Progenitor cell of endocrine pancreas (in vitro differentiated cells): ENCODE measurements at regions not wholly inside any gene's neighbourhood (a gene's known extent, or its start where the extent isn't known, plus 50 kb on each side); places are given as distances from the start of the nearest gene placed in this dataset.
"Not testable (repeated sequence)": the region's sequence is repeated elsewhere in the genome, so short reads cannot be mapped to it uniquely, and the experiment has no call there.

ENCODE experiments used
- DNase-seq: peaks from one replicate; pipeline ENCODE4 v3.0.0; 2021; ENCODE audit warnings: low spot score; ENCODE audit not compliant: unreplicated experiment
- H3K27ac Mint-ChIP-seq: 2 replicates; pipeline ENCODE4 v1.8.0; 2021; ENCODE audit warnings: mild to moderate bottlenecking, moderate library complexity, mixed read lengths
- H3K27me3 Mint-ChIP-seq: 2 replicates; pipeline ENCODE4 v1.8.0; 2021; ENCODE audit warnings: mixed read lengths
- H3K36me3 Mint-ChIP-seq: 2 replicates; pipeline ENCODE4 v1.8.0; 2022; ENCODE audit warnings: mixed read lengths; ENCODE audit not compliant: insufficient read depth
- H3K4me1 Mint-ChIP-seq: 2 replicates; pipeline ENCODE4 v1.8.0; 2021; ENCODE audit warnings: low read depth, mixed read lengths
- H3K4me3 Mint-ChIP-seq: 2 replicates; pipeline ENCODE4 v1.8.0; 2021; ENCODE audit warnings: low read depth, mild to moderate bottlenecking, moderate library complexity, mixed read lengths
- H3K9me3 Mint-ChIP-seq: 2 replicates; pipeline ENCODE4 v1.8.0; 2021; ENCODE audit warnings: low read depth, mixed read lengths
- CTCF ChIP-seq: fragments of 200-600 bp; sonication (generic); IDR thresholded peaks from one replicate; pipeline ENCODE4 v1.5.0; 2021; ENCODE audit warnings: antibody characterized with exemption, mild to moderate bottlenecking; ENCODE audit not compliant: unreplicated experiment

- no peaks in the 10 kb centered on the region for H3K36me3 Mint-ChIP-seq
Measured at GRCh38 chr6:152828431-152828830, 77.8 kb downstream of the VIP start.

GRCh38 chr6:152834366-152834765 lies 83.8 kb downstream of the VIP start:
- H3K36me3 Mint-ChIP-seq, DNase-seq, H3K4me3 Mint-ChIP-seq, H3K9me3 Mint-ChIP-seq, H3K27me3 Mint-ChIP-seq, H3K27ac Mint-ChIP-seq, H3K4me1 Mint-ChIP-seq: not testable (repeated sequence)

More at GRCh38 chr6:152828431-152828830, 77.8 kb downstream of the VIP start:
- Mint-ChIP-seq H3K27ac (no peak overlapping the region), H3K4me1 (no peaks in the 10 kb centered on the region), H3K4me3 (no peak overlapping the region), H3K9me3 (no peaks in the 10 kb centered on the region), H3K27me3 (no peaks in the 10 kb centered on the region)
- TF ChIP-seq CTCF, result no peak
- no peak for DNase-seq

GRCh38 chr6:152836523-152836922 lies 85.9 kb downstream of the VIP start:
- peaks cover 3% of the 10 kb centered on the region for H3K9me3 Mint-ChIP-seq
- DNase-seq, result no peak
- no peak overlapping the region for H3K27ac Mint-ChIP-seq
- no peak overlapping the region for H3K4me3 Mint-ChIP-seq
- no peaks in the 10 kb centered on the region for H3K4me1 Mint-ChIP-seq
- TF ChIP-seq CTCF, result no peak
- H3K27me3 Mint-ChIP-seq, result no peaks in the 10 kb centered on the region
- no peaks in the 10 kb centered on the region for H3K36me3 Mint-ChIP-seq

- H3K4me1 Mint-ChIP-seq, result no peaks in the 10 kb centered on the region
- TF ChIP-seq CTCF, result no peak
- H3K36me3 Mint-ChIP-seq, result no peaks in the 10 kb centered on the region
Measured at GRCh38 chr6:152845421-152845820, 94.8 kb downstream of the VIP start.

GRCh38 chr6:152846825-152847224 lies 96.2 kb downstream of the VIP start:
- Mint-ChIP-seq H3K4me3 (no peak overlapping the region), H3K36me3 (no peaks in the 10 kb centered on the region), H3K4me1 (no peaks in the 10 kb centered on the region), H3K27ac (no peak overlapping the region), H3K27me3 (no peaks in the 10 kb centered on the region), H3K9me3 (peaks cover 11% of the 10 kb centered on the region)
- no peak for TF ChIP-seq CTCF
- DNase-seq, result no peak

More at GRCh38 chr6:152845421-152845820, 94.8 kb downstream of the VIP start:
- no peak overlapping the region for H3K4me3 Mint-ChIP-seq
- H3K27me3 Mint-ChIP-seq, result no peaks in the 10 kb centered on the region
- peaks cover 11% of the 10 kb centered on the region for H3K9me3 Mint-ChIP-seq
- no peak overlapping the region for H3K27ac Mint-ChIP-seq
- DNase-seq, result no peak

- H3K9me3 Mint-ChIP-seq, result peaks cover 11% of the 10 kb centered on the region
- DNase-seq, result no peak
- TF ChIP-seq CTCF, result no peak
Measured at GRCh38 chr6:152848919-152849318, 98.3 kb downstream of the VIP start.

More at GRCh38 chr6:152848919-152849318, 98.3 kb downstream of the VIP start:
- Mint-ChIP-seq H3K4me3 (no peak overlapping the region), H3K36me3 (no peaks in the 10 kb centered on the region), H3K27me3 (peaks cover 5% of the 10 kb centered on the region), H3K4me1 (no peaks in the 10 kb centered on the region), H3K27ac (no peak overlapping the region)
